GM19455 (cell line): ENCODE measurements at regions not wholly inside any gene's neighbourhood (a gene's known extent, or its start where the extent isn't known, plus 50 kb on each side); places are given as distances from the start of the nearest gene placed in this dataset.
"Not testable (repeated sequence)": the region's sequence is repeated elsewhere in the genome, so short reads cannot be mapped to it uniquely, and the experiment has no call there.

Experiments
- ATAC-seq: cut with Tn5 transposase; IDR thresholded peaks from one replicate; pipeline ENCODE4 v1.9.1; 2021; ENCODE audit not compliant: unreplicated experiment

- not testable (repeated sequence) for ATAC-seq
Measured at GRCh38 chr16:46388354-46388753, 232.8 kb downstream of the SHCBP1 start.

GRCh38 chr16:46387720-46388119 is 233.5 kb downstream of the SHCBP1 start:
- ATAC-seq = not testable (repeated sequence)

GRCh38 chr16:46386805-46387620 is 234.2 kb downstream of the SHCBP1 start:
- ATAC-seq = peak; percentile 6

GRCh38 chr16:46386110-46386771 is 234.9 kb downstream of the SHCBP1 start:
- not testable (repeated sequence) for ATAC-seq

- not testable (repeated sequence) for ATAC-seq
Measured at GRCh38 chr16:46384285-46385061, 236.7 kb downstream of the SHCBP1 start.

GRCh38 chr16:46383581-46383980 is 237.6 kb downstream of the SHCBP1 start:
- ATAC-seq = not testable (repeated sequence)

GRCh38 chr16:46382791-46383541 is 238.2 kb downstream of the SHCBP1 start:
- ATAC-seq = not testable (repeated sequence)

- ATAC-seq = not testable (repeated sequence)
Measured at GRCh38 chr16:46382079-46382478, 239.1 kb downstream of the SHCBP1 start.

- not testable (repeated sequence) for ATAC-seq
Measured at GRCh38 chr16:46381344-46381743, 239.8 kb downstream of the SHCBP1 start.
